K562 (cell line): ENCODE measurements at regions not wholly inside any gene's neighbourhood (a gene's known extent, or its start where the extent isn't known, plus 50 kb on each side); places are given as distances from the start of the nearest gene placed in this dataset.

Source experiments
- AFF4 ChIP-seq: sonication (generic); formaldehyde crosslinking; IDR thresholded peaks from 2 replicates; pipeline ENCODE4 v1.8.0; 2023; ENCODE audit warnings: mild to moderate bottlenecking, missing genetic modification reagents
- DDX20 ChIP-seq: fragments of 450-650 bp; IDR thresholded peaks from 2 replicates; pipeline ENCODE4 v1.6.1; 2016; ENCODE audit warnings: missing genetic modification characterization, low read depth, mild to moderate bottlenecking, missing compliant biosample characterization, moderate library complexity
- HMGN3 ChIP-seq: IDR thresholded peaks from 2 replicates; pipeline ENCODE4 v1.6.1; 2011; ENCODE audit warnings: borderline replicate concordance, low read depth, mild to moderate bottlenecking, mixed read lengths, low read length; ENCODE audit not compliant: insufficient read length; ENCODE audit errors: extremely low read depth
- HOXB6 ChIP-seq: fragments of 250-450 bp; sonication (Bioruptor Pico); IDR thresholded peaks from 2 replicates; pipeline ENCODE4 v1.5.1; 2022; ENCODE audit warnings: mild to moderate bottlenecking, borderline replicate concordance
- JUND ChIP-seq, 2 experiments: IDR thresholded peaks; 2 replicates in 1 of 2; 3 replicates in 1 of 2; pipeline ENCODE4 v1.6.1; 2011; ENCODE audit warnings: borderline replicate concordance in 2 of 2, low read depth in 2 of 2, low read length in 2 of 2, improper control_type of control experiment in 1 of 2, missing biosample characterization in 1 of 2, missing genetic modification characterization in 1 of 2, missing genetic modification reagents in 1 of 2
- MNT ChIP-seq, 2 experiments: fragments of 450-650 bp; conservative IDR thresholded peaks; 2 replicates each; pipeline ENCODE4 v1.6.1; 2017; ENCODE audit warnings: mild to moderate bottlenecking in 2 of 2, moderate library complexity in 2 of 2
- RAD51 ChIP-seq: fragments of 450-650 bp; IDR thresholded peaks from 2 replicates; pipeline ENCODE4 v1.7.1; 2016; ENCODE audit warnings: low read depth, mild to moderate bottlenecking, borderline replicate concordance
- SMARCB1 ChIP-seq: IDR thresholded peaks from 2 replicates; pipeline ENCODE4 v1.6.1; 2011; ENCODE audit warnings: improper control_type of control experiment, low read depth; ENCODE audit not compliant: insufficient read length
- ZNF395 ChIP-seq: fragments of 200-800 bp; sonication (Bioruptor generic); IDR thresholded peaks from 2 replicates; pipeline ENCODE4 v1.6.1; 2017; ENCODE audit warnings: missing genetic modification characterization, missing compliant biosample characterization
- ZNF586 ChIP-seq: fragments of 450-650 bp; formaldehyde crosslinking; conservative IDR thresholded peaks from 2 replicates; pipeline ENCODE4 v1.4.0; 2020; ENCODE audit warnings: mild to moderate bottlenecking, moderate library complexity

GRCh38 chr6:166036316-166037095 lies 131.1 kb downstream of the TBXT start (continued):
- TF ChIP-seq MNT (conservative IDR thresholded peaks at IDR 0.05) (no peak), HMGN3 (no peak), ZNF586 (CRISPR knock-in tag) (no peak), JUND (IDR thresholded peaks at IDR 0.05; ENCODE audit: borderline replicate concordance, low read depth, low read length) (no peak), JUND (tag; IDR thresholded peaks at IDR 0.05; ENCODE audit: borderline replicate concordance, low read depth, low read length) (no peak), RAD51 (no peak), SMARCB1 (no peak), AFF4 (CRISPR knock-in tag) (no peak), DDX20 (no peak), ZNF395 (CRISPR knock-in tag) (no peak), HOXB6 (CRISPR knock-in tag) (no peak)
- TF ChIP-seq, all 486 proteins: peak for 0
